Duodenal mucosa (tissue), 2 donors: ENCODE measurements at regions not wholly inside any gene's neighbourhood (a gene's known extent, or its start where the extent isn't known, plus 50 kb on each side); places are given as distances from the start of the nearest gene placed in this dataset.

Experiments
- H3K27ac ChIP-seq: one replicate; pipeline ENCODE4 v1.7.0; 2013; ENCODE audit warnings: low read depth, low read length
- H3K27me3 ChIP-seq, 2 donors: one replicate each; pipeline ENCODE4 v1.7.0; 2013; ENCODE audit warnings: low read length in 2 of 2, control low read depth in 1 of 2; ENCODE audit not compliant: insufficient read depth in 2 of 2, control insufficient read depth in 1 of 2
- H3K36me3 ChIP-seq, 2 donors: one replicate each; pipeline ENCODE4 v1.7.0; 2013; ENCODE audit warnings: low read length in 2 of 2, control low read depth in 1 of 2; ENCODE audit not compliant: insufficient read depth in 2 of 2, control insufficient read depth in 1 of 2
- H3K4me1 ChIP-seq, 2 donors: one replicate each; pipeline ENCODE4 v1.7.0; 2013; ENCODE audit warnings: low read length in 2 of 2, control low read depth in 1 of 2; ENCODE audit not compliant: insufficient read depth in 2 of 2, control insufficient read depth in 1 of 2
- H3K4me3 ChIP-seq, 2 donors: one replicate each; pipeline ENCODE4 v1.7.0; 2013; ENCODE audit warnings: low read length in 2 of 2, low read depth in 1 of 2
- H3K9ac ChIP-seq, 2 donors: one replicate each; pipeline ENCODE4 v1.7.0; 2013; ENCODE audit warnings: low read length in 2 of 2, low read depth in 1 of 2
- H3K9me3 ChIP-seq, 2 donors: one replicate each; pipeline ENCODE4 v1.7.0; 2013; ENCODE audit warnings: low read length in 2 of 2, control low read depth in 1 of 2; ENCODE audit not compliant: control insufficient read depth in 1 of 2

DNA sequence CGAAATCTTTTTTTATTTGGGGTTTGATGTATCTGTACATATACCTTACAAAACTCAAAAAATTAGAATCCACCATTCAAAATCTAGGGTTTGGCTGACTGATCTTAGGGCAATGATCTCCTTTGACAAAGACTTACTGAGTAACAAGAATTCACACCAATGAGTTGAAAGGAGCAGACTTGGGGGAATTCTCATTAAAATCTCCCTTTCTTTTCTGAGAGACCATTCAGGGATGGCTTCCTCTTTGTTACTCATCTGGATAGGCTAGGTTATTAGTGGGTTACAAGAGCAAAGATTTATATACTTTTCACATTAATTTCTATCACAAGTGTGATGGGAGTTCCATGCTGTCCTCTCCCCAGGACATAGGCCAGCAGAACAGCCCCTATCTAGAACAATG, 661.0 kb downstream of the KCTD16 start:
- no peaks in the 10 kb centered on the region for H3K4me1 ChIP-seq
- no peaks in the 10 kb centered on the region for H3K27me3 ChIP-seq

GRCh38 chr5:144822503-144822902, 651.8 kb downstream of the KCTD16 start:
- Histone ChIP-seq H3K27ac (no peak overlapping the region), H3K36me3 (no peaks in the 10 kb centered on the region), H3K9ac (no peak overlapping the region), H3K4me3 (no peak overlapping the region), H3K9me3 (no peaks in the 10 kb centered on the region), H3K27me3 (no peaks in the 10 kb centered on the region), H3K4me1 (no peaks in the 10 kb centered on the region)

More for the DNA sequence above, 661.0 kb downstream of the KCTD16 start:
- H3K9ac ChIP-seq = no peak overlapping the region
- no peaks in the 10 kb centered on the region for H3K9me3 ChIP-seq
- H3K36me3 ChIP-seq = no peaks in the 10 kb centered on the region
- no peak overlapping the region for H3K27ac ChIP-seq
- no peak overlapping the region for H3K4me3 ChIP-seq

GRCh38 chr5:144820278-144820677, 649.6 kb downstream of the KCTD16 start:
- Histone ChIP-seq H3K4me3 (no peak overlapping the region), H3K9ac (no peak overlapping the region), H3K36me3 (no peaks in the 10 kb centered on the region), H3K27me3 (no peaks in the 10 kb centered on the region), H3K4me1 (no peaks in the 10 kb centered on the region), H3K9me3 (no peaks in the 10 kb centered on the region), H3K27ac (no peak overlapping the region)

DNA sequence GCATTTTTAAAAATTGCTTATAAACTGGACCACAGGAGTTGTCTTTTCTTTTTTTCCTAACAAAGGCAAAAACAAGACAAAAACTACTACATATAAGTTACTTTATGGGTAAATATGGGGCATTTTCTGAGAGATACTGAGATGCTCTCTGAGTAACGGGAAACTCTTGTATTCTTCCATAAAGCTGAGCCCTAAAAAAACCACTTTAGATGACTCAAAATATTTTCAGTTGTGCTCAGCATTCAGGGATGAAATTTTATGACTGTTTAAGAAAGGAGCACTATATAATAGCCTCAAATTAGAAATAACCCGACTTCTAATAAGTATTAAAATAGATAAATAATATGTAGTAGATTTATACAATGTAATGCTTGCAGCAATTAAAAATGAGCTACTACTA, 644.5 kb downstream of the KCTD16 start:
- H3K9ac ChIP-seq = no peak overlapping the region
- no peak overlapping the region for H3K27ac ChIP-seq

DNA sequence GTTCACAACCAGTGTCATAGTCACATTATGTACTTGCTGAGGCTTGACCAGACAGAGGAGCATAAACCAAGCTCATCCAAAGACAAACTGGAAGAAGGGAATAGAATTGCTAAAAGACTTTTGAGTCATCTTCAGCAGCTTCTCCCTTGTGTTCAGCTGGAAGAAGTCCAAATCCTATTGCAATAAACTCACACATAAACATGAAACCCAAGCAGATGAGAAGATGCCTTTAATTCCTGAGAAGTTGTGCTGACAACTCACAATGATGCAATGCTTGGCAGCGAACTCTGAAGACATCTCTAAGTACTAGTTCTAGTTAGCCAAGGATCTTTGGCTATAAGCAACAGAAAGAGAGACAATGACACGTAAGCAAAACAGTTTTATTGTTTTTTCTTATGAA, 642.1 kb downstream of the KCTD16 start:
- no peak overlapping the region for H3K9ac ChIP-seq
- no peaks in the 10 kb centered on the region for H3K9me3 ChIP-seq
- H3K4me1 ChIP-seq = no peaks in the 10 kb centered on the region
- no peak overlapping the region for H3K27ac ChIP-seq
- no peaks in the 10 kb centered on the region for H3K27me3 ChIP-seq
- H3K4me3 ChIP-seq = no peak overlapping the region
- no peaks in the 10 kb centered on the region for H3K36me3 ChIP-seq

More for the DNA sequence above, 644.5 kb downstream of the KCTD16 start:
- H3K4me3 ChIP-seq = no peak overlapping the region
- no peaks in the 10 kb centered on the region for H3K4me1 ChIP-seq
- no peaks in the 10 kb centered on the region for H3K9me3 ChIP-seq
- H3K27me3 ChIP-seq = no peaks in the 10 kb centered on the region
- no peaks in the 10 kb centered on the region for H3K36me3 ChIP-seq

DNA sequence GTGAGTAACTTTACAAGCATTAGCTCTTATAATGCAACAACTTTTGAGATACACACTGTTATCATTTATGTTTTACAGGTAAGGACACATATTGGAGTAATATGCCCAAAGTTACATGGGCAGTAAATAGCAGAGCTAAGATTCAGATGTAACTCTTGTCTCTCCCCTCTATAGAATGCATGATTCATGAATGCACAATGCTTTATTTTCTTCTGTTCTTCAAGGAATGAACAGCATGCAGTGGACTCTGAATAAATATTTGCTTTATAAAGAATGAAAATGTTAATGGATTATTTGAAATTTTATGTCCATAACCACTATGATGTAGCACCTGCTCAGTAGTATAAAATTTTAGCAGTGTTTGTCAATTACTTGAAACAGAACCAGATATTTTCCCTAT, 629.5 kb downstream of the KCTD16 start:
- Histone ChIP-seq H3K4me1 (no peaks in the 10 kb centered on the region), H3K9ac (no peak overlapping the region), H3K27me3 (no peaks in the 10 kb centered on the region), H3K4me3 (no peak overlapping the region), H3K36me3 (no peaks in the 10 kb centered on the region), H3K27ac (no peak overlapping the region), H3K9me3 (no peaks in the 10 kb centered on the region)

DNA sequence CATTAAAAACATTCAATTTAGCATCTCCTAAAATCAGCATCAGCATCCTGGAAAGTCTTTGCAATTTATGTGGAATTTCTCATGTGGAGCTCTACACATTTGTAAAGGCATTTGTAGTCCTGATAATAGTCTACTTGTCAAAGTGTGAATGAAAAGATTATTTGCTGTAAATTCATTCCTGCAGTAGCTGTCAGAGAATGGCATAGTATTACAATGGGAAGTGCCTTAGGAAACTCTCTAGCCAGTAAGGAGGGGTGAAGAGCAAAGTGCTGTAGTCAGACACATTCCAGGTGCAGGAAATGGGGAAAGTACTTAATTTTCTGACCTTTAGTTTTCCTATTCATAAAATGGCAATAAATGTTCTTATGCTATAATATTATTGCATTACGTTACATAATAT, 627.9 kb downstream of the KCTD16 start:
- H3K27ac ChIP-seq = no peak overlapping the region
- H3K4me3 ChIP-seq = no peak overlapping the region
- no peak overlapping the region for H3K9ac ChIP-seq
- no peaks in the 10 kb centered on the region for H3K4me1 ChIP-seq
- no peaks in the 10 kb centered on the region for H3K9me3 ChIP-seq
- no peaks in the 10 kb centered on the region for H3K36me3 ChIP-seq
- H3K27me3 ChIP-seq = no peaks in the 10 kb centered on the region

- no peak overlapping the region for H3K4me3 ChIP-seq
- H3K9me3 ChIP-seq = no peaks in the 10 kb centered on the region
- H3K36me3 ChIP-seq = no peaks in the 10 kb centered on the region
- no peaks in the 10 kb centered on the region for H3K27me3 ChIP-seq
- H3K9ac ChIP-seq = no peak overlapping the region
- no peaks in the 10 kb centered on the region for H3K4me1 ChIP-seq
- H3K27ac ChIP-seq = no peak overlapping the region
These were observed 624.2 kb downstream of the KCTD16 start for GRCh38 chr5:144794922-144795321.

DNA sequence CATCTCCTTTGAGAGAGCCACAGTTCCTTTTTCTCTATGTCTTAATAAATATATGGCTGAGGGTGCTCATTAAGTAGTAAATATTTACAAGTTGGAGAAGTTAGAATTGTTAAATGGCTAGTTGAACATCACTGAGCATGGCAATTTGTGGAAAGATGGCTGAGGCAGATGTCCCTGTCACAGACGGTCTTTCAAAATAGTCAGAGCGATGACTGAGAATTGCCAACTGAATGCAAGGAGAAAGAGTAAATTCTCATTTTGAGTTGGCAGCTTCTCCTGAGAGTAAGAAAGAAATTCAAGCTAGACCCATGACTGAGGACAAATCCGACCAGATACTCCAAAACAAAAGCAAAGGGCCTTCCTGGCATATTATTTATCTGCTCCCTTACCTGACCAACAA, 617.9 kb downstream of the KCTD16 start:
- no peak overlapping the region for H3K27ac ChIP-seq
- no peaks in the 10 kb centered on the region for H3K27me3 ChIP-seq
- no peak overlapping the region for H3K4me3 ChIP-seq
- no peak overlapping the region for H3K9ac ChIP-seq
- no peaks in the 10 kb centered on the region for H3K4me1 ChIP-seq
- H3K9me3 ChIP-seq = no peaks in the 10 kb centered on the region
- H3K36me3 ChIP-seq = no peaks in the 10 kb centered on the region

GRCh38 chr5:144788046-144788445, 617.4 kb downstream of the KCTD16 start:
- Histone ChIP-seq H3K36me3 (no peaks in the 10 kb centered on the region), H3K27me3 (no peaks in the 10 kb centered on the region), H3K27ac (no peak overlapping the region), H3K4me1 (no peaks in the 10 kb centered on the region), H3K9me3 (no peaks in the 10 kb centered on the region), H3K4me3 (no peak overlapping the region), H3K9ac (no peak overlapping the region)

DNA sequence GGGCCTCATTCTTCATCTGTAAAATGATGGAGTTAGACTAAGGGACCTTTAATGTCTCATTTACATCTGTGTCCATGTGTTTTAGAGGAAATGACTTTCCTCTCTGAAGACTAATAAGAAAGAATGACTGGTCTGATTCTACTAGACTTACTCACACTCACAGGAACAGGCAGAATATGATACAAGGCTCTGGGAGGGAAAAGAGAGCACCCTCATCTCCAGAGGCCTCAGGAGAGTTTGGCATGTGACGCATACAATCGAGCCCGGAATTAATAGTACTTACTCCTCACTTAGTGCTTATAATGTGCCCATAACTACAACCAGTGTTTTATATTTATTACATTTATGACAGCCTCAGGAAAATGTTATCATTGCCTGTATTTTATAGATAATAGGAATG, 608.7 kb downstream of the KCTD16 start:
- H3K27ac ChIP-seq = no peak overlapping the region
- no peak overlapping the region for H3K9ac ChIP-seq
- H3K9me3 ChIP-seq = no peaks in the 10 kb centered on the region
- no peaks in the 10 kb centered on the region for H3K27me3 ChIP-seq
- no peaks in the 10 kb centered on the region for H3K36me3 ChIP-seq
- no peaks in the 10 kb centered on the region for H3K4me1 ChIP-seq
- no peak overlapping the region for H3K4me3 ChIP-seq
